PC-3 (cell line): ENCODE measurements at regions not wholly inside any gene's neighbourhood (a gene's known extent, or its start where the extent isn't known, plus 50 kb on each side); places are given as distances from the start of the nearest gene placed in this dataset.

ENCODE experiments used
- EZH2 ChIP-seq: fragments of 300-600 bp; sonication (generic); IDR thresholded peaks from one replicate; pipeline ENCODE4 v1.6.1; 2017; ENCODE audit warnings: antibody characterized with exemption, mild to moderate bottlenecking, low read length; ENCODE audit not compliant: unreplicated experiment
- EZH2phosphoT487 ChIP-seq: fragments of 300-600 bp; sonication (generic); IDR thresholded peaks from 2 replicates; pipeline ENCODE4 v1.6.1; 2018; ENCODE audit warnings: mild to moderate bottlenecking, antibody characterized with exemption, low read length, borderline replicate concordance
- TF ChIP-seq, protein P1 (sequence below): fragments of 300-600 bp; sonication (generic); conservative IDR thresholded peaks from 2 replicates; pipeline ENCODE4 v1.5.1; 2017; ENCODE audit warnings: antibody characterized with exemption, low read depth, mild to moderate bottlenecking, low read length

DNA sequence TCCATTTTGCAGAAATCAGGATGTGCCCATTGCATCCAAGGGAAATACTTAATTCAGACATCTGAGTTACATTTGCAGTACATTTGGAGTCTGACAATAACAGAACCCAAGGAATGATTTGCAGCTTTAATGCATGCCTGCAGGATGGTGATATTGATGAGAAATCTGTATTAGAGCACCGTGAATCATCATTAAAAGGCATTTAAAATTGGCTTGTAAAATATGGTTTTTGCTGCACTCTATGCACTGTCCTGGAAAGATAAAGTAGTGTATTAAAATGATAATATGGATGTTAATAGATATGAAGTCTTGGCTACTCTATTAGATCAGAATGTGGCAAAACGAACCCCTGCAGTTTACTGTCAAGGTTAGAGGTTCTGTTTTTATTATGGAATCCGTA, 556.9 kb downstream of the MAT2B start:
- TF ChIP-seq, protein P1, sequence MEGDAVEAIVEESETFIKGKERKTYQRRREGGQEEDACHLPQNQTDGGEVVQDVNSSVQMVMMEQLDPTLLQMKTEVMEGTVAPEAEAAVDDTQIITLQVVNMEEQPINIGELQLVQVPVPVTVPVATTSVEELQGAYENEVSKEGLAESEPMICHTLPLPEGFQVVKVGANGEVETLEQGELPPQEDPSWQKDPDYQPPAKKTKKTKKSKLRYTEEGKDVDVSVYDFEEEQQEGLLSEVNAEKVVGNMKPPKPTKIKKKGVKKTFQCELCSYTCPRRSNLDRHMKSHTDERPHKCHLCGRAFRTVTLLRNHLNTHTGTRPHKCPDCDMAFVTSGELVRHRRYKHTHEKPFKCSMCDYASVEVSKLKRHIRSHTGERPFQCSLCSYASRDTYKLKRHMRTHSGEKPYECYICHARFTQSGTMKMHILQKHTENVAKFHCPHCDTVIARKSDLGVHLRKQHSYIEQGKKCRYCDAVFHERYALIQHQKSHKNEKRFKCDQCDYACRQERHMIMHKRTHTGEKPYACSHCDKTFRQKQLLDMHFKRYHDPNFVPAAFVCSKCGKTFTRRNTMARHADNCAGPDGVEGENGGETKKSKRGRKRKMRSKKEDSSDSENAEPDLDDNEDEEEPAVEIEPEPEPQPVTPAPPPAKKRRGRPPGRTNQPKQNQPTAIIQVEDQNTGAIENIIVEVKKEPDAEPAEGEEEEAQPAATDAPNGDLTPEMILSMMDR, result no peak
- TF ChIP-seq EZH2 (no peak), EZH2phosphoT487 (no peak)
